Chondrocyte (in vitro differentiated cells): ENCODE measurements at regions not wholly inside any gene's neighbourhood (a gene's known extent, or its start where the extent isn't known, plus 50 kb on each side); places are given as distances from the start of the nearest gene placed in this dataset.
A peak's percentile ranks its signal among the peaks of the same experiment; 100 is the strongest.

Experiments used
- DNase-seq: peaks from one replicate; pipeline ENCODE4 v3.0.0; 2021; ENCODE audit warnings: mixed read lengths, low spot score
- H3K27ac Mint-ChIP-seq: one replicate; pipeline ENCODE4 v1.8.0; 2021; ENCODE audit warnings: mild to moderate bottlenecking, moderate library complexity, mixed read lengths; ENCODE audit not compliant: unreplicated experiment
- H3K27me3 Mint-ChIP-seq: 2 replicates; pipeline ENCODE4 v1.8.0; 2021; ENCODE audit warnings: low read depth, mixed read lengths
- H3K36me3 Mint-ChIP-seq: 2 replicates; pipeline ENCODE4 v1.8.0; 2021; ENCODE audit warnings: low read depth, mixed read lengths
- H3K4me1 Mint-ChIP-seq: 2 replicates; pipeline ENCODE4 v1.8.0; 2021; ENCODE audit warnings: low read depth, mild to moderate bottlenecking, mixed read lengths
- H3K4me3 Mint-ChIP-seq: one replicate; pipeline ENCODE4 v1.8.0; 2021; ENCODE audit warnings: mild to moderate bottlenecking, moderate library complexity, mixed read lengths; ENCODE audit not compliant: unreplicated experiment
- H3K9me3 Mint-ChIP-seq: 2 replicates; pipeline ENCODE4 v1.8.0; 2021; ENCODE audit warnings: low read depth, mixed read lengths
- CTCF ChIP-seq: fragments of 200-600 bp; sonication (generic); IDR thresholded peaks from 2 replicates; pipeline ENCODE4 v1.5.0; 2021; ENCODE audit warnings: antibody characterized with exemption, mild to moderate bottlenecking, moderate library complexity

- TF ChIP-seq CTCF: no peak
- no peak for DNase-seq
- no peak overlapping the region for H3K27ac Mint-ChIP-seq
- no peak overlapping the region for H3K4me3 Mint-ChIP-seq
- peaks cover 59% of the 10 kb centered on the region for H3K27me3 Mint-ChIP-seq
- H3K4me1 Mint-ChIP-seq: peaks cover 7% of the 10 kb centered on the region
- no peaks in the 10 kb centered on the region for H3K9me3 Mint-ChIP-seq
- H3K36me3 Mint-ChIP-seq: no peaks in the 10 kb centered on the region
These were observed 73.9 kb upstream of the SLC6A11 start for GRCh38 chr3:10741891-10742671.

GRCh38 chr3:10743366-10744097 is 72.5 kb upstream of the SLC6A11 start:
- Mint-ChIP-seq H3K4me1 (peaks cover 6% of the 10 kb centered on the region), H3K27ac (no peak overlapping the region), H3K9me3 (no peaks in the 10 kb centered on the region), H3K36me3 (no peaks in the 10 kb centered on the region), H3K27me3 (peaks cover 56% of the 10 kb centered on the region), H3K4me3 (no peak overlapping the region)
- DNase-seq: no peak
- no peak for TF ChIP-seq CTCF

- Mint-ChIP-seq H3K4me3 (no peak overlapping the region), H3K9me3 (no peaks in the 10 kb centered on the region), H3K4me1 (peaks cover under 1% of the 10 kb centered on the region), H3K36me3 (no peaks in the 10 kb centered on the region), H3K27ac (no peak overlapping the region), H3K27me3 (peaks cover 53% of the 10 kb centered on the region)
- peak; percentile 44 for TF ChIP-seq CTCF
- no peak for DNase-seq
These were observed 71.9 kb upstream of the SLC6A11 start for GRCh38 chr3:10744098-10744465.

GRCh38 chr3:10745392-10745791 is 70.6 kb upstream of the SLC6A11 start:
- DNase-seq: no peak
- Mint-ChIP-seq H3K4me1 (no peaks in the 10 kb centered on the region), H3K4me3 (no peak overlapping the region), H3K27me3 (peaks cover 41% of the 10 kb centered on the region), H3K27ac (no peak overlapping the region), H3K36me3 (no peaks in the 10 kb centered on the region), H3K9me3 (no peaks in the 10 kb centered on the region)
- no peak for TF ChIP-seq CTCF

- no peaks in the 10 kb centered on the region for H3K36me3 Mint-ChIP-seq
- H3K4me3 Mint-ChIP-seq: no peak overlapping the region
- no peak for DNase-seq
- peaks cover 35% of the 10 kb centered on the region for H3K27me3 Mint-ChIP-seq
- H3K4me1 Mint-ChIP-seq: no peaks in the 10 kb centered on the region
- no peak for TF ChIP-seq CTCF
- H3K27ac Mint-ChIP-seq: no peak overlapping the region
- no peaks in the 10 kb centered on the region for H3K9me3 Mint-ChIP-seq
These were observed 70.0 kb upstream of the SLC6A11 start for GRCh38 chr3:10746001-10746400.
